Heart left ventricle (tissue), 13 donors: ENCODE measurements at regions not wholly inside any gene's neighbourhood (a gene's known extent, or its start where the extent isn't known, plus 50 kb on each side); places are given as distances from the start of the nearest gene placed in this dataset.

ENCODE experiments used
- CTCF ChIP-seq, 12 donors: fragments of 200-600 bp; sonication (generic) in 4 of 12; IDR thresholded peaks; one replicate each; pipeline versions ENCODE4 v1.5.0 to v1.8.0; 2018 to 2022; ENCODE audit warnings: antibody characterized with exemption in 12 of 12, mild to moderate bottlenecking in 5 of 12
- POLR2A ChIP-seq, 2 donors: fragments of 450-650 bp; IDR thresholded peaks; one replicate each; pipeline ENCODE4 v1.6.1; 2017; ENCODE audit warnings: antibody characterized with exemption in 2 of 2, mild to moderate bottlenecking in 2 of 2, moderate library complexity in 2 of 2
- donor health status: ischemic (EF 13 %, LVEDD 7.1; RV severe dilation, severe dysfunction).
- donor health status: DM: no; HTN: yes; CAD: no.
- donor health status: DM: no; HTN: no; CAD: no.
- donor health status: ischemic (EF 25% LVEDD 6.9; RV normal size, moderate dysfunction).
- donor health status: ischemic (EF 25% LVEDD 5.7; RV mildly dilated, moderate dysfunction).
- donor health status: ischemic (EF 35%, LVEDD 5.7; RV mildly dilated, moderate dysfunction).
- donor health status: nonischemic (EF 11% LVEDD 7.7; RV severe dilation, severe dysfunction).
- donor health status: DM: yes; HTN: yes; CAD: no.
- donor health status: PGD.
- donor health status: ischemic (EF 29% LVEDD 5.4; RV normal size, mild dysfunction).
- donor health status: nonischemic (EF 23%, LVEDD 6.1; RV moderate dilation, normal function).

- TF ChIP-seq POLR2A (IDR thresholded peaks at IDR 0.05) (no peak), CTCF (IDR thresholded peaks at IDR 0.05) (no peak)
Observed at GRCh38 chr4:135949931-135950330, 1582.4 kb downstream of the PCDH18 start.
